ENCODE measurements at regions not wholly inside any gene's neighbourhood (a gene's known extent, or its start where the extent isn't known, plus 50 kb on each side); places are given as distances from the start of the nearest gene placed in this dataset.

DNA sequence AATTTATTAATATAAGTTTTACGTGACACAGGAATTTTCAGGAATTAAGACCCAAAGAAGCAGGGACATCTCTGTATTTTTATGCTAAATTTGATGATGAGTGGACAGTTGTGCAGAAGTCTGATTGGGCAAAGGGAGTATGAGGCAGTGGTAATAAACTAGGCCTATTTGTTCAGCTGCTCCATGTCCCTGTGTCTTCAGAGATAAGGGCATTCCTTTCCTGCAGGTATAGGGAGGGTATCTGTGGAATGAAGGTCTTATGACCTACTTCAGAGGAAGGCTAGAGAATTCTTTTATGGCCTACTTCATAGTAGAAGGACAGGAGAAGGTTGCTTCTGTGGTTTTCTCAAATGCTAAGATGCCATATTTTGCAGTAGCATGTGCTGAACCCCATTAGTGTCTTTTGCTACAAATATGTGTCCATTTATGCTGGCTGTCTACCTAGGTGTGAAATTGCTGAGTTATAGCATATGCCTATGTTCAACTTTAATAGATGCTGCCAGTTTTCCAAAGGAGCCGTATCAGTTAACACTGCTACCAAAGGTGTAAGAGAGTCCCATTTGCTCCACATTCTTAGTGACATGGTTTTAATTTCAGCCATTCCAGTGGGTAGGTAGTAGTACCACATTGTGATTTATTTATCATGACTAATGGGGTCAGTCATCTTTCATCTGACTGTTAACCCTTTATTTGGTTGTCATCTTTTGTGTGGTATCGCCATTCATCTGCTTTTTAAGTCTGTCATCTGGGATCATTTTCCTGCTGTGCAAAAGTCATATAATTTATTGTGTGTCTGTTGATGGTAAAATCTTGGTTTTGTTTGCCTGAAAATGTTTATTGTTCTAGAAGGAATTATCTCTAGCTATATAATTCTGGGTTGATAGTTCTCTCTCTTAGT, 410.7 kb upstream of the RGS6 start:
- no peak overlapping the region for H3K4me3 ChIP-seq
- BruUV-seq (replicated peaks) = no TSS peak
- DNase-seq (ENCODE audit: extremely low read depth in 1 of 4, low spot score in 3 of 4) = no peak
- H3K79me2 ChIP-seq (ENCODE audit: control insufficient read depth, insufficient read depth, low read length) = no peaks in the 10 kb centered on the region
- no peak overlapping the region for H3K27ac ChIP-seq (ENCODE audit: extremely low read depth, low read depth, low read length)
- no peaks in the 10 kb centered on the region for H3K9me3 ChIP-seq (replicated peaks; ENCODE audit: control insufficient read depth, insufficient read depth, low read depth, low read length)
- no peaks in the 10 kb centered on the region for H4K20me1 ChIP-seq (replicated peaks; ENCODE audit: control insufficient read depth, insufficient read depth, low read length)
- no peaks in the 10 kb centered on the region for H3K9me1 ChIP-seq (ENCODE audit: control insufficient read depth, insufficient read depth, low read length)
- intact Hi-C loops (cut with micrococcal nuclease) (no loop called here), in situ Hi-C loops (cut with MboI) (no loop called here)
- FAIRE-seq = no peak
- ATAC-seq = no peak
- no peaks in the 10 kb centered on the region for H3K36me3 ChIP-seq (ENCODE audit: control insufficient read depth, insufficient read depth, low read length)
- POLR2A ChIA-PET = interaction anchor here (0.5 kb wide), 1 partner anchor 399 kb away, joined by 3 read pairs; no protein-coding TSS in a partner anchor
- H3K27me3 ChIP-seq (ENCODE audit: control insufficient read depth in 2 of 2, insufficient read depth in 2 of 2, low read length in 2 of 2) = no peaks in the 10 kb centered on the region
- TF ChIP-seq, protein P1, sequence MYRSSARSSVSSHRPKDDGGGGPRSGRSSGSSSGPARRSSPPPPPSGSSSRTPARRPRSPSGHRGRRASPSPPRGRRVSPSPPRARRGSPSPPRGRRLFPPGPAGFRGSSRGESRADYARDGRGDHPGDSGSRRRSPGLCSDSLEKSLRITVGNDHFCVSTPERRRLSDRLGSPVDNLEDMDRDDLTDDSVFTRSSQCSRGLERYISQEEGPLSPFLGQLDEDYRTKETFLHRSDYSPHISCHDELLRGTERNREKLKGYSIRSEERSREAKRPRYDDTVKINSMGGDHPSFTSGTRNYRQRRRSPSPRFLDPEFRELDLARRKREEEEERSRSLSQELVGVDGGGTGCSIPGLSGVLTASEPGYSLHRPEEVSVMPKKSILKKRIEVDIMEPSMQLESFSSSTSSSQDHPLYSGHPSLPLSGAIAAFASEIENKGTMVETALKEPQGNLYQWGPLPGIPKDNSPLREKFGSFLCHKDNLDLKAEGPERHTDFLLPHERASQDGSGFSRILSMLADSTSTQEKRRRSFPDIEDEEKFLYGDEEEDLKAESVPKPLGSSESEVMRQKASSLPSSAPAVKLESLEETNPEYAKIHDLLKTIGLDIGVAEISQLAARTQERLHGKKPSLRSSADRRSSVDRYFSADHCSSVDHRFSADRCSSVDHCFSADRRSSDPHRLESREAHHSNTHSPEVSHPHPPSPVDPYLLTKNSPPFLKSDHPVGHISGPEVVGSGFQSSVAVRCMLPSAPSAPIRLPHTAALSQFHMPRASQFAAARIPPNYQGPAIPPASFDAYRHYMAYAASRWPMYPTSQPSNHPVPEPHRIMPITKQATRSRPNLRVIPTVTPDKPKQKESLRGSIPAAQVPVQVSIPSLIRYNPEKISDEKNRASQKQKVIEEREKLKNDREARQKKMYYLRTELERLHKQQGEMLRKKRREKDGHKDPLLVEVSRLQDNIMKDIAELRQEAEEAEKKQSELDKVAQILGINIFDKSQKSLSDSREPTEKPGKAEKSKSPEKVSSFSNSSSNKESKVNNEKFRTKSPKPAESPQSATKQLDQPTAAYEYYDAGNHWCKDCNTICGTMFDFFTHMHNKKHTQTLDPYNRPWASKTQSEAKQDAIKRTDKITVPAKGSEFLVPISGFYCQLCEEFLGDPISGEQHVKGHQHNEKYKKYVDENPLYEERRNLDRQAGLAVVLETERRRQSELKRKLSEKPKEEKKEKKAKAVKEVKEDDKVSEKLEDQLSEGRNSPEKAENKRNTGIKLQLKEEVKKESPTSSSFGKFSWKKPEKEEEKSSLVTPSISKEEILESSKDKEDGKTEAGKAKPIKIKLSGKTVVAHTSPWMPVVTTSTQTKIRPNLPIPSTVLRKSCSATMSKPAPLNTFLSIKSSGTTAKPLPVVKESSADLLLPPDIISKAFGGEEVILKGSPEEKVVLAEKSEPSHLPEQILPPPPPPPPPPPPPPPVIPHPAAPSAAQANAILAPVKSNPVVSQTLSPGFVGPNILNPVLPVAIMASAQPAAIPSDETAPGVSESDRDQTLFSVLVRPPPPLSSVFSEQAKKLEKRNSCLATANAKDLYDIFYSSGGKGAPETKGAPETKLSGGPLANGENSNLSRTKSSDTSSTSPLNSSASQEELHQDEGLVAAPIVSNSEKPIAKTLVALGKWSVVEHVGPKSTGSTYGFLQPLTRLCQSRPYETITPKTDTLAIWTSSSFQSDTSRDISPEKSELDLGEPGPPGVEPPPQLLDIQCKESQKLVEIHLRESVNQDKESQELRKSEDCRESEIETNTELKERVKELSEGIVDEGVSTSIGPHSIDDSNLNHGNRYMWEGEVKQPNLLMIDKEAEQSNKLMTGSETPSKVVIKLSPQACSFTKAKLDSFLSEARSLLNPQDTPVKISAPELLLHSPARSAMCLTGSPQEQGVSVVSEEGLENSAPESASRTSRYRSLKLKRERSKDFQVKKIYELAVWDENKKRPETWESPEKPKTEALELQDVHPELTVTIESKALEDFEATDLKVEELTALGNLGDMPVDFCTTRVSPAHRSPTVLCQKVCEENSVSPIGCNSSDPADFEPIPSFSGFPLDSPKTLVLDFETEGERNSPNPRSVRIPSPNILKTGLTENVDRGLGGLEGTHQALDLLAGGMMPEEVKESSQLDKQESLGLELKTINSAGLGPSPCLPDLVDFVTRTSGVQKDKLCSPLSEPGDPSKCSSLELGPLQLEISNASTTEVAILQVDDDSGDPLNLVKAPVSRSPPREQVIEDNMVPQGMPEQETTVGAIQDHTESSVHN (IDR thresholded peaks at IDR 0.05; ENCODE audit: borderline replicate concordance in 1 of 2, low read depth in 1 of 2) = no peak
- TF ChIP-seq TCF3 (CRISPR knock-in tag; IDR thresholded peaks at IDR 0.05) = peak; percentile 64
- TF ChIP-seq NCOR1 (IDR thresholded peaks at IDR 0.05) = peak; percentile 25; the same call in 1 of the 2 replicates
- TF ChIP-seq MYC (IDR thresholded peaks at IDR 0.05; ENCODE audit: low read depth, low read length) = no peak
- no peak for TF ChIP-seq MYC (CRISPR knock-in tag; IDR thresholded peaks at IDR 0.05; ENCODE audit: borderline replicate concordance, low read depth)
- peak; percentile 56 for TF ChIP-seq TAL1 (IDR thresholded peaks at IDR 0.05)
- peak; percentile 44 for TF ChIP-seq CBFA2T2 (conservative IDR thresholded peaks at IDR 0.05)
- TF ChIP-seq FOXA3 (CRISPR knock-in tag; conservative IDR thresholded peaks at IDR 0.05 in 1 of 2, IDR thresholded peaks at IDR 0.05 in 1 of 2) = peak; percentile 87 to 95
- no peak for TF ChIP-seq STAT5B (CRISPR knock-in tag; IDR thresholded peaks at IDR 0.05)
- TF ChIP-seq CBFA2T3 (IDR thresholded peaks at IDR 0.05) = peak; percentile 66
- TF ChIP-seq ARID1B (IDR thresholded peaks at IDR 0.05) = peak; percentile 29; the same call in 1 of the 2 replicates
- no peak overlapping the region for H2AFZ ChIP-seq (ENCODE audit: low read depth, low read length)
- H3K4me2 ChIP-seq (ENCODE audit: insufficient read depth, low read length) = no peak overlapping the region
- H3K4me1 ChIP-seq (replicated peaks in 1 of 2; ENCODE audit: control insufficient read depth in 2 of 2, insufficient read depth in 2 of 2, low read length in 2 of 2) = no peaks in the 10 kb centered on the region
- CTCF ChIA-PET (ENCODE audit: low intra/inter-chr PET ratio) = no interaction called here
- WGBS (ENCODE audit: insufficient coverage, low coverage, missing lambda C conversion rate) = 68% methylated on average over 3 of the region's 3 CpGs
- H3K9ac ChIP-seq (ENCODE audit: insufficient read depth in 1 of 2, low read depth in 2 of 2, low read length in 2 of 2) = no peak overlapping the region

Data from K562 (cell line).